PC-9 (cell line): ENCODE measurements at regions not wholly inside any gene's neighbourhood (a gene's known extent, or its start where the extent isn't known, plus 50 kb on each side); places are given as distances from the start of the nearest gene placed in this dataset.

Experiments
- CTCF ChIP-seq: fragments of 200-600 bp; sonication (generic); conservative IDR thresholded peaks from 2 replicates; pipeline ENCODE4 v1.6.1; 2017; ENCODE audit warnings: mixed run types, antibody characterized with exemption, mild to moderate bottlenecking, moderate library complexity
- EZH2 ChIP-seq: fragments of 200-600 bp; sonication (generic); IDR thresholded peaks from 2 replicates; pipeline ENCODE4 v1.8.0; 2017; ENCODE audit warnings: antibody characterized with exemption, low read depth

GRCh38 chr11:76292583-76293188, 86.4 kb upstream of the WNT11 start:
- no peak for TF ChIP-seq CTCF
- no peak for TF ChIP-seq EZH2
